GM10266 (cell line): ENCODE measurements at regions not wholly inside any gene's neighbourhood (a gene's known extent, or its start where the extent isn't known, plus 50 kb on each side); places are given as distances from the start of the nearest gene placed in this dataset.
"Not testable (repeated sequence)": the region's sequence is repeated elsewhere in the genome, so short reads cannot be mapped to it uniquely, and the experiment has no call there.

Experiments
- DNase-seq: peaks from one replicate; pipeline ENCODE4 v3.0.0; 2012; ENCODE audit errors: extremely low spot score
- CTCF ChIP-seq: IDR thresholded peaks from 2 replicates; pipeline ENCODE4 v1.5.1; 2012; ENCODE audit warnings: mild to moderate bottlenecking, low read depth; ENCODE audit not compliant: control insufficient read depth, insufficient read depth; ENCODE audit errors: missing control alignments

GRCh38 chr12:7557227-7557626 is 53.6 kb upstream of the CD163 start:
- TF ChIP-seq CTCF, result no peak
- no peak for DNase-seq

GRCh38 chr12:7555752-7556151 is 52.2 kb upstream of the CD163 start:
- DNase-seq, result no peak
- TF ChIP-seq CTCF, result no peak

DNA sequence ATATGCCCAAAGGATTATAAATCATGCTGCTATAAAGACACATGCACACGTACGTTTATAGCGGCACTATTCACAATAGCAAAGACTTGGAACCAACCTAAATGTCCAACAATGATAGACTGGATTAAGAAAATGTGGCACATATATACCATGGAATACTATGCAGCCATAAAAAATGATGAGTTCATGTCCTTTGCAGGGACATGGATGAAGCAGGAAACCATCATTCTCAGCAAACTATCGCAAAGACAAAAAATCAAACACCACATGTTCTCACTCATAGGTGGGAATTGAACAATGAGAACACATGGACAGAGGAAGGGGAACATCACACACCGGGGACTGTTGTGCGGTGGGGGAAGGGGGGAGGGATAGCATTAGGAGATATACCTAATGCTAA is 51.3 kb upstream of the CD163 start:
- not testable (repeated sequence) for DNase-seq
